ENCODE measurements at regions not wholly inside any gene's neighbourhood (a gene's known extent, or its start where the extent isn't known, plus 50 kb on each side); places are given as distances from the start of the nearest gene placed in this dataset.

GRCh38 chr14:100639280-100639679 is 52.1 kb upstream of the BEGAIN start:
- TF ChIP-seq CTCF (conservative IDR thresholded peaks at IDR 0.05): no peak
- no peak for TF ChIP-seq ZFX (IDR thresholded peaks at IDR 0.05)
